HFFc6 (cell line): ENCODE measurements at regions not wholly inside any gene's neighbourhood (a gene's known extent, or its start where the extent isn't known, plus 50 kb on each side); places are given as distances from the start of the nearest gene placed in this dataset.

Source experiments
- DNase-seq: peaks from one replicate; pipeline ENCODE4 v3.0.0-alpha.2; 2018
- H3K27ac Mint-ChIP-seq: 2 replicates; pipeline ENCODE4 v1.8.0; 2020; ENCODE audit warnings: mild to moderate bottlenecking, mixed read lengths
- H3K27me3 Mint-ChIP-seq: 2 replicates; pipeline ENCODE4 v1.8.0; 2021; ENCODE audit warnings: mild to moderate bottlenecking, moderate library complexity, mixed read lengths; ENCODE audit not compliant: insufficient read depth
- H3K36me3 Mint-ChIP-seq: 2 replicates; pipeline ENCODE4 v1.8.0; 2021; ENCODE audit warnings: low read depth, mixed read lengths
- H3K4me1 Mint-ChIP-seq: 2 replicates; pipeline ENCODE4 v1.8.0; 2020; ENCODE audit warnings: low read depth, mixed read lengths
- H3K4me3 Mint-ChIP-seq: 2 replicates; pipeline ENCODE4 v1.8.0; 2020; ENCODE audit warnings: mild to moderate bottlenecking, moderate library complexity, mixed read lengths
- H3K9me3 Mint-ChIP-seq: 2 replicates; pipeline ENCODE4 v1.8.0; 2020; ENCODE audit warnings: mild to moderate bottlenecking, mixed read lengths
- CTCF ChIP-seq: fragments of 200-600 bp; sonication (generic); IDR thresholded peaks from 2 replicates; pipeline ENCODE4 v1.5.0; 2021; ENCODE audit warnings: antibody characterized with exemption, mild to moderate bottlenecking

DNA sequence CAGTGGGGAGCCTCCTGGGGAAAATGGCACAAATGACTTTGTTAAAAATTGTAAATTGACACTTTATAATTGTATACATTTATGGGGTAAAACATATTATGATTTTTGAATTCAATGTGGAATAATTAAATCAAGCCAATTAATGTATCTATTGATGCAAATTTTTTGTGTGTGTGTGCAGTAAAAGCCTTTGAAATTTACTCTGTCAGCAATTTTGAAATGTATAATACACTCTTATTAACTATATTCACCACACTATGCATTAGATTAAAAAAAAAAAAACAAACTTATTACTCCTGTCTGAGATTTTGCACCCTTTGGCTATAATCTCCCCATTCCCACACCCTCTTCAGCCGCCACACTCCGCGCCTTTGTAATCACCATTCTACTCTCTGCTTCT lies 119.2 kb downstream of the S1PR1 start:
- TF ChIP-seq CTCF, result no peak

DNA sequence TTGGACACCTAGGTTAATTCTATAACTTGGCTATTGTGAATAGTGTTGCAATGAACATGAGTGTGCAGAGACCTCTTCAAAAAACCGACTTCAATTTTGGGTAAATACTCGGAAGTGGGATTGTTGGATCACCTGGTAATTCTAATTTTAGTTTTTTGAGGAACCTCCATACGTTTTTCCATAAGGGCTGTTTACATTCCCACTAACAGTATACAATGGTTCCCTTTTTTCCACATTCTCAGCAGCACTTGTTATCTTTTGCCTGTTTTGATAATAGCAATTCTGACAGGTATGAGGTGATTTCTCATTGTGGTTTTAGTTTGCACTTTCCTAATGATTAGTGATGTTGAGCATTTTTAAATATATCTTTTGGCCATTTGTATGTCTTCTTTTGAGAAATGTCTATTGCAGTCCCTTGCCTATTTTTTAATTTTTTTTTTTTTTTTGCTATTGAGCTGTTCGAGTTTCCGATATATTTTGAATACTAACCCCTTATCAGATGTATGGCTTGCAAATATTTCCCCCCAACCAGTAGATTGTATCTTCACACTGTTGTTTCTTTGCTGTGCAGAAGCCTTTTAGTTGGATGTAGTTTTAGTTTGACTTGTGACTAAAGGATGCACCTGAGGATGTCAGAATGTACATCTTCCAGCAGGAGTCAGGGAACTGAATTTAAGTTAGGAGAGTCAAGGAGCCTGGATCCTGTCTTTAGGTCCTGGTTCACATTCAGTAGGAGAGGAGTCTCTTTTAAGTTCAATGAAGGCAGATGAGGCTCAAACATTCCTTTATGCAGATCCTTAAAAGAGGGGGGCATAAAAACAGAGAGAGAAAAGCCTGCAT lies 120.0 kb downstream of the S1PR1 start:
- no peaks in the 10 kb centered on the region for H3K36me3 Mint-ChIP-seq
- peaks cover 20% of the 10 kb centered on the region for H3K27me3 Mint-ChIP-seq
- no peaks in the 10 kb centered on the region for H3K9me3 Mint-ChIP-seq
- H3K27ac Mint-ChIP-seq, result no peak overlapping the region
- TF ChIP-seq CTCF, result no peak
- no peak overlapping the region for H3K4me3 Mint-ChIP-seq
- H3K4me1 Mint-ChIP-seq, result no peaks in the 10 kb centered on the region
- DNase-seq, result no peak

More for the DNA sequence above, 119.2 kb downstream of the S1PR1 start:
- Mint-ChIP-seq H3K9me3 (no peaks in the 10 kb centered on the region), H3K27me3 (peaks cover 14% of the 10 kb centered on the region), H3K36me3 (no peaks in the 10 kb centered on the region), H3K4me3 (no peak overlapping the region), H3K4me1 (no peaks in the 10 kb centered on the region), H3K27ac (no peak overlapping the region)
- DNase-seq, result no peak

DNA sequence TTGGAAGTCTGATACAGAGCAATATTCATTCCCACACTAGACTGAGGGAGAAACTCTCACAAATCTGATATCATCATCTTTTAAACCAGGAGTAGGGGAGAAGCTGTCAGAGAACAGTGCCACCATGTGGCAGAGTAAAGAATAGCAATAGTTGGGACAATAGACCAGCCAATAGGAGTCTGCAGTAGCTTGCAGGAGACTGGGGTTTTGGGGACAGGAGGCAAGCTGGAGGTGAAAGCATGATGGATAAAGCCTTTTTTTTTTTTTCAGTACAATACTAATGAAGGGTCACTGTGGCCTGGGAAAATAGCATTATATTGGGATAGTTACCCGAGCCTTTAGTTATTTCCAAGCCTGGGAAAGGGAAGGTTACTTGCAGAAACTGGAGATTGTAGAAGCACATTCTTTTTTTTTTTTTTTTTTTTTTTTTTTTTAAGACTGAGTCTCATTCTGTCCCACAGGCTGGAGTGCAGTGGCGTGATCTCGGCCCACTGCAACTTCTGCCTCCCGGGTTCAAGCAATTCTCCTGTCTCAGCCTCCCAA lies 120.7 kb downstream of the S1PR1 start:
- H3K27me3 Mint-ChIP-seq, result peaks cover 20% of the 10 kb centered on the region
- H3K4me1 Mint-ChIP-seq, result no peaks in the 10 kb centered on the region
- H3K36me3 Mint-ChIP-seq, result no peaks in the 10 kb centered on the region
- H3K4me3 Mint-ChIP-seq, result no peak overlapping the region
- no peaks in the 10 kb centered on the region for H3K9me3 Mint-ChIP-seq
- no peak overlapping the region for H3K27ac Mint-ChIP-seq
- peak; percentile 78 for DNase-seq
- peak; percentile 93 for TF ChIP-seq CTCF

DNA sequence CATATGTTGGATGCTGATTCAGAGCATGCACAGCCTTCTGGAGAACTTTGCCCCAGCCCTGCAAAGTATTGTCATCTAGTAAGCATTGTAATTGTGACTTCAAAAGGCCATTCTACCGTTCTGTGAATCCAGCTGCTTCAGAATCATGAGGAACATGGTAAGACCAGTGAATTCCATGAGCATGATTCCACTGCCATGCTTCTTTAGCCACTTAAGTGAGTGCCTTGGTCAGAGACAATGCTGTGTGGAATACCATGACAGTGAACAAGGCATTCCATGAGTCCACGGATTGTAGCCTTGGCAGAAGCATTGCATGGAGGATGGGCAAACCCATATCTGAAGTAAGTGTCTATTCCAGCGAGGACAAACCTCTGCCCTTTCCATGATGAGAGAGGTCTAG lies 123.7 kb downstream of the S1PR1 start:
- TF ChIP-seq CTCF, result no peak
- no peak overlapping the region for H3K27ac Mint-ChIP-seq
- H3K36me3 Mint-ChIP-seq, result no peaks in the 10 kb centered on the region
- H3K27me3 Mint-ChIP-seq, result peaks cover 17% of the 10 kb centered on the region
- H3K4me1 Mint-ChIP-seq, result peaks cover 10% of the 10 kb centered on the region
- H3K9me3 Mint-ChIP-seq, result no peaks in the 10 kb centered on the region
- no peak overlapping the region for H3K4me3 Mint-ChIP-seq
- DNase-seq, result peak; percentile 22

- Mint-ChIP-seq H3K4me1 (peaks cover 32% of the 10 kb centered on the region), H3K27ac (no peak overlapping the region), H3K4me3 (no peak overlapping the region), H3K27me3 (peaks cover 15% of the 10 kb centered on the region), H3K36me3 (no peaks in the 10 kb centered on the region), H3K9me3 (no peaks in the 10 kb centered on the region)
- no peak for DNase-seq
- no peak for TF ChIP-seq CTCF
Observed at GRCh38 chr1:101363891-101364318, 127.1 kb downstream of the S1PR1 start.
